ENCODE measurements at regions not wholly inside any gene's neighbourhood (a gene's known extent, or its start where the extent isn't known, plus 50 kb on each side); places are given as distances from the start of the nearest gene placed in this dataset.

GRCh38 chr13:86562866-86563265 lies 763.6 kb upstream of the SLITRK6 start:
- H3K4me2 ChIP-seq (ENCODE audit: low read length), result no peak overlapping the region

GRCh38 chr13:86563308-86563707 lies 764.1 kb upstream of the SLITRK6 start:
- Histone ChIP-seq H3K79me2 (ENCODE audit: insufficient read depth, low read length) (no peaks in the 10 kb centered on the region), H3K27me3 (ENCODE audit: insufficient read depth, low read length) (no peaks in the 10 kb centered on the region), H3F3A (ENCODE audit: insufficient read depth, low read length) (no peaks in the 10 kb centered on the region), H3K9me2 (ENCODE audit: low read depth, low read length) (no peaks in the 10 kb centered on the region), H2AFZ (ENCODE audit: low read length) (no peak overlapping the region), H4K20me1 (ENCODE audit: insufficient read depth, low read length) (no peaks in the 10 kb centered on the region), H3K4me2 (ENCODE audit: low read length) (no peak overlapping the region), H3K27ac (ENCODE audit: low read depth, low read length, poor library complexity, severe bottlenecking) (no peak overlapping the region), H3K9ac (ENCODE audit: low read length) (no peak overlapping the region), H3K4me3 (ENCODE audit: low read depth, low read length, poor library complexity, severe bottlenecking) (no peak overlapping the region), H3K36me3 (ENCODE audit: insufficient read depth, low read length) (no peaks in the 10 kb centered on the region), H3K9me3 (ENCODE audit: low read length) (no peaks in the 10 kb centered on the region), H3K4me1 (ENCODE audit: insufficient read depth, low read length, severe bottlenecking) (peaks cover 9% of the 10 kb centered on the region)
- TF ChIP-seq CTCF (IDR thresholded peaks at IDR 0.05; ENCODE audit: low read length) (no peak), EZH2 (IDR thresholded peaks at IDR 0.05; ENCODE audit: borderline replicate concordance, low read length) (no peak)

More at GRCh38 chr13:86562866-86563265, 763.6 kb upstream of the SLITRK6 start:
- no peaks in the 10 kb centered on the region for H3K79me2 ChIP-seq (ENCODE audit: insufficient read depth, low read length)
- peaks cover 5% of the 10 kb centered on the region for H3K4me1 ChIP-seq (ENCODE audit: insufficient read depth, low read length, severe bottlenecking)
- H3K9ac ChIP-seq (ENCODE audit: low read length), result no peak overlapping the region
- no peak overlapping the region for H3K27ac ChIP-seq (ENCODE audit: low read depth, low read length, poor library complexity, severe bottlenecking)
- no peaks in the 10 kb centered on the region for H3K27me3 ChIP-seq (ENCODE audit: insufficient read depth, low read length)
- H2AFZ ChIP-seq (ENCODE audit: low read length), result no peak overlapping the region
- H3F3A ChIP-seq (ENCODE audit: insufficient read depth, low read length), result no peaks in the 10 kb centered on the region
- no peak overlapping the region for H3K4me3 ChIP-seq (ENCODE audit: low read depth, low read length, poor library complexity, severe bottlenecking)
- no peaks in the 10 kb centered on the region for H3K9me2 ChIP-seq (ENCODE audit: low read depth, low read length)
- no peaks in the 10 kb centered on the region for H4K20me1 ChIP-seq (ENCODE audit: insufficient read depth, low read length)
- no peaks in the 10 kb centered on the region for H3K9me3 ChIP-seq (ENCODE audit: low read length)
- no peaks in the 10 kb centered on the region for H3K36me3 ChIP-seq (ENCODE audit: insufficient read depth, low read length)
- TF ChIP-seq CTCF (IDR thresholded peaks at IDR 0.05; ENCODE audit: low read length), result no peak
- no peak for TF ChIP-seq EZH2 (IDR thresholded peaks at IDR 0.05; ENCODE audit: borderline replicate concordance, low read length)

- Histone ChIP-seq H3K27ac (ENCODE audit: low read depth, low read length, poor library complexity, severe bottlenecking) (no peak overlapping the region), H3K9me2 (ENCODE audit: low read depth, low read length) (no peaks in the 10 kb centered on the region), H2AFZ (ENCODE audit: low read length) (peak overlapping the region; percentile 85; the same call in 1 of the 2 replicates), H3K79me2 (ENCODE audit: insufficient read depth, low read length) (no peaks in the 10 kb centered on the region), H3K9me3 (ENCODE audit: low read length) (no peaks in the 10 kb centered on the region), H4K20me1 (ENCODE audit: insufficient read depth, low read length) (no peaks in the 10 kb centered on the region), H3K4me2 (ENCODE audit: low read length) (no peak overlapping the region), H3K27me3 (ENCODE audit: insufficient read depth, low read length) (no peaks in the 10 kb centered on the region), H3K9ac (ENCODE audit: low read length) (no peak overlapping the region), H3K36me3 (ENCODE audit: insufficient read depth, low read length) (no peaks in the 10 kb centered on the region), H3F3A (ENCODE audit: insufficient read depth, low read length) (no peaks in the 10 kb centered on the region), H3K4me1 (ENCODE audit: insufficient read depth, low read length, severe bottlenecking) (peaks cover 16% of the 10 kb centered on the region), H3K4me3 (ENCODE audit: low read depth, low read length, poor library complexity, severe bottlenecking) (no peak overlapping the region)
- TF ChIP-seq CTCF (IDR thresholded peaks at IDR 0.05; ENCODE audit: low read length) (peak; percentile 81), EZH2 (IDR thresholded peaks at IDR 0.05; ENCODE audit: borderline replicate concordance, low read length) (no peak)
These were observed 767.9 kb upstream of the SLITRK6 start for GRCh38 chr13:86567119-86567518.

Data from OCI-LY1 (cell line).